Thyroid gland (tissue), 4 donors: ENCODE measurements at regions not wholly inside any gene's neighbourhood (a gene's known extent, or its start where the extent isn't known, plus 50 kb on each side); places are given as distances from the start of the nearest gene placed in this dataset.

Experiments used
- POLR2A ChIP-seq, 2 donors: fragments of 450-650 bp; IDR thresholded peaks; one replicate each; pipeline ENCODE4 v1.6.1; 2017; ENCODE audit warnings: antibody characterized with exemption in 2 of 2, mild to moderate bottlenecking in 2 of 2, moderate library complexity in 1 of 2
- TF ChIP-seq, protein P1 (sequence below), 6 experiments: fragments of 200-600 bp in 3 of 6; fragments of 450-650 bp in 3 of 6; sonication (generic) in 3 of 6; IDR thresholded peaks; one replicate each; pipeline ENCODE4 v1.5.1; 2016 to 2019; ENCODE audit warnings: antibody characterized with exemption in 6 of 6, mild to moderate bottlenecking in 2 of 6, inconsistent platforms in 1 of 6, moderate library complexity in 1 of 6

DNA sequence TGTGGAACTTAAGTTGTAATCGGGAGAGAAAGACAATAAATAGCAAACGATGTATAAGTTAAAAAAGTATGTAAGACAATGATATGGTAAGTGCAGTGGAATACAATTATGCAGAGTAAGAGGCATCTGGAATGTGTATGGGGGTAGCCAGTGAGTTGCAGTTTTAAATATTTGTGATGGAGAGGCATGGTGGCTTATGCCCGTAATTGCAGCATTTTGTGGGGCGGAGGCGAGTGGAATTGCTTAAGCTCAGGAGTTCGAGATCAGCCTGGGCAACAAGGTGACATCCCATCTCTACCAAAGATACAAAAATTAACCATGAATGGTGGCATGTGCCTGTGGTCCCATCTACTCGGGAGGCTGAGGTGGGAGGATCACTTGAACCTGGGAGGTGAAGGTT is 52.5 kb upstream of the WDFY3 start:
- TF ChIP-seq, protein P1, sequence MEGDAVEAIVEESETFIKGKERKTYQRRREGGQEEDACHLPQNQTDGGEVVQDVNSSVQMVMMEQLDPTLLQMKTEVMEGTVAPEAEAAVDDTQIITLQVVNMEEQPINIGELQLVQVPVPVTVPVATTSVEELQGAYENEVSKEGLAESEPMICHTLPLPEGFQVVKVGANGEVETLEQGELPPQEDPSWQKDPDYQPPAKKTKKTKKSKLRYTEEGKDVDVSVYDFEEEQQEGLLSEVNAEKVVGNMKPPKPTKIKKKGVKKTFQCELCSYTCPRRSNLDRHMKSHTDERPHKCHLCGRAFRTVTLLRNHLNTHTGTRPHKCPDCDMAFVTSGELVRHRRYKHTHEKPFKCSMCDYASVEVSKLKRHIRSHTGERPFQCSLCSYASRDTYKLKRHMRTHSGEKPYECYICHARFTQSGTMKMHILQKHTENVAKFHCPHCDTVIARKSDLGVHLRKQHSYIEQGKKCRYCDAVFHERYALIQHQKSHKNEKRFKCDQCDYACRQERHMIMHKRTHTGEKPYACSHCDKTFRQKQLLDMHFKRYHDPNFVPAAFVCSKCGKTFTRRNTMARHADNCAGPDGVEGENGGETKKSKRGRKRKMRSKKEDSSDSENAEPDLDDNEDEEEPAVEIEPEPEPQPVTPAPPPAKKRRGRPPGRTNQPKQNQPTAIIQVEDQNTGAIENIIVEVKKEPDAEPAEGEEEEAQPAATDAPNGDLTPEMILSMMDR (IDR thresholded peaks at IDR 0.05), result no peak
- TF ChIP-seq POLR2A (IDR thresholded peaks at IDR 0.05), result no peak
